OCI-LY7 (cell line): ENCODE measurements at regions not wholly inside any gene's neighbourhood (a gene's known extent, or its start where the extent isn't known, plus 50 kb on each side); places are given as distances from the start of the nearest gene placed in this dataset.

Experiments used
- EZH2phosphoT487 ChIP-seq: fragments of 200-600 bp; sonication (generic); IDR thresholded peaks from 2 replicates; pipeline ENCODE4 v1.6.1; 2018; ENCODE audit warnings: low read depth, borderline replicate concordance, mild to moderate bottlenecking, mixed run types, antibody characterized with exemption, low read length, moderate library complexity, mixed read lengths
- TF ChIP-seq, protein P1 (sequence below): fragments of 200-600 bp; sonication (generic); conservative IDR thresholded peaks from 2 replicates; pipeline ENCODE4 v1.5.1; 2014; ENCODE audit warnings: mild to moderate bottlenecking, antibody characterized with exemption, low read length, moderate library complexity, mixed read lengths

DNA sequence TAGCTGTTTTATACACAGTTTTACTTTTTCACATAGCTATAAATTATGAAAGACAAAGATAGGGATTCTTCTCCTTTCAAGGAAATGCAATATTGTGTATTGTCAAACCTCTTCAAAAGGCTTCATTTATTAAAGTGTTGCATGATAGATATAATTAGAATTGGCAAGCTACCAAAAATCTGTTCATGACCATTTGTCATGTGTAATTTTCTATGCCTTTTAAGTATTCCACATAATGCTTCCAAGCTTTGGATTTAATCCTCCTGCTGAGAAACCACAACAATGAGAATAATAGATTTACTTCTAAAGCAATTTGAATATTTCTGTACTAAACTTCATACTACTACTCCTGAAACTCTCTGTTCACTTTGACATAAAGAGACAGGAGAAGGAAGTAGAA is 403.2 kb upstream of the CCDC179 start:
- TF ChIP-seq, protein P1, sequence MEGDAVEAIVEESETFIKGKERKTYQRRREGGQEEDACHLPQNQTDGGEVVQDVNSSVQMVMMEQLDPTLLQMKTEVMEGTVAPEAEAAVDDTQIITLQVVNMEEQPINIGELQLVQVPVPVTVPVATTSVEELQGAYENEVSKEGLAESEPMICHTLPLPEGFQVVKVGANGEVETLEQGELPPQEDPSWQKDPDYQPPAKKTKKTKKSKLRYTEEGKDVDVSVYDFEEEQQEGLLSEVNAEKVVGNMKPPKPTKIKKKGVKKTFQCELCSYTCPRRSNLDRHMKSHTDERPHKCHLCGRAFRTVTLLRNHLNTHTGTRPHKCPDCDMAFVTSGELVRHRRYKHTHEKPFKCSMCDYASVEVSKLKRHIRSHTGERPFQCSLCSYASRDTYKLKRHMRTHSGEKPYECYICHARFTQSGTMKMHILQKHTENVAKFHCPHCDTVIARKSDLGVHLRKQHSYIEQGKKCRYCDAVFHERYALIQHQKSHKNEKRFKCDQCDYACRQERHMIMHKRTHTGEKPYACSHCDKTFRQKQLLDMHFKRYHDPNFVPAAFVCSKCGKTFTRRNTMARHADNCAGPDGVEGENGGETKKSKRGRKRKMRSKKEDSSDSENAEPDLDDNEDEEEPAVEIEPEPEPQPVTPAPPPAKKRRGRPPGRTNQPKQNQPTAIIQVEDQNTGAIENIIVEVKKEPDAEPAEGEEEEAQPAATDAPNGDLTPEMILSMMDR: no peak
- TF ChIP-seq EZH2phosphoT487: no peak
